ENCODE measurements at regions not wholly inside any gene's neighbourhood (a gene's known extent, or its start where the extent isn't known, plus 50 kb on each side); places are given as distances from the start of the nearest gene placed in this dataset.
"Not testable (repeated sequence)": the region's sequence is repeated elsewhere in the genome, so short reads cannot be mapped to it uniquely, and the experiment has no call there.

- intact Hi-C loops (cut with micrococcal nuclease): no loop called here
- ATAC-seq (ENCODE audit: low read depth): no peak
Observed at GRCh38 chr9:10876333-10876732, 263.5 kb upstream of the PTPRD start.

GRCh38 chr9:10890266-10890665 lies 277.5 kb upstream of the PTPRD start:
- H4K20me1 ChIP-seq (ENCODE audit: control insufficient read depth, insufficient read depth, low read length, poor library complexity, severe bottlenecking); H3K4me2 ChIP-seq (replicated peaks; ENCODE audit: low read depth, low read length, poor library complexity, severe bottlenecking); ATAC-seq (ENCODE audit: low read depth); H3K27ac Mint-ChIP-seq; H3K27me3 ChIP-seq (replicated peaks in 1 of 4; ENCODE audit: control extremely low read depth in 1 of 4, control insufficient read depth in 3 of 4, insufficient read depth in 4 of 4, low read length in 3 of 4); H3K36me3 ChIP-seq (replicated peaks in 1 of 2; ENCODE audit: control extremely low read depth in 1 of 2, control insufficient read depth in 1 of 2, extremely low read depth in 1 of 2, insufficient read depth in 2 of 2, low read length in 1 of 2); H3K9ac ChIP-seq (ENCODE audit: low read length); H3K9me3 Mint-ChIP-seq (ENCODE audit: insufficient read depth); H3K9me3 ChIP-seq (ENCODE audit: control extremely low read depth in 1 of 3, control insufficient read depth in 2 of 3, insufficient read depth in 1 of 3, low read length in 2 of 3); H3K4me1 ChIP-seq (ENCODE audit: control insufficient read depth in 2 of 2, insufficient read depth in 2 of 2, low read length in 2 of 2); intact Hi-C loops (cut with micrococcal nuclease); H3K79me2 ChIP-seq (ENCODE audit: control insufficient read depth, insufficient read depth, low read length); CTCF ChIA-PET; POLR2A ChIA-PET; H3K4me3 ChIP-seq (ENCODE audit: control extremely low read depth in 1 of 5, extremely low read depth in 1 of 5, insufficient read depth in 1 of 5, low read depth in 2 of 5, low read length in 4 of 5); H2AFZ ChIP-seq (ENCODE audit: insufficient read depth, low read depth, low read length, poor library complexity, severe bottlenecking); DNase-seq; H3K27me3 Mint-ChIP-seq; H3K4me1 Mint-ChIP-seq; H3K27ac ChIP-seq (ENCODE audit: low read length in 2 of 2); H3K4me3 Mint-ChIP-seq: not testable (repeated sequence)
- WGBS (ENCODE audit: insufficient coverage): 84% methylated on average over 4 of the region's 5 CpGs

More at GRCh38 chr9:10876333-10876732, 263.5 kb upstream of the PTPRD start:
- H3K27ac ChIP-seq (ENCODE audit: low read length in 2 of 2): no peak overlapping the region
- POLR2A ChIA-PET: no interaction called here
- H3K27me3 ChIP-seq (replicated peaks in 1 of 4; ENCODE audit: control extremely low read depth in 1 of 4, control insufficient read depth in 3 of 4, insufficient read depth in 4 of 4, low read length in 3 of 4): no peaks in the 10 kb centered on the region
- no peak overlapping the region for H3K9ac ChIP-seq (ENCODE audit: low read length)
- H3K4me3 Mint-ChIP-seq: no peak overlapping the region
- H2AFZ ChIP-seq (ENCODE audit: insufficient read depth, low read depth, low read length, poor library complexity, severe bottlenecking): no peak overlapping the region
- no peaks in the 10 kb centered on the region for H4K20me1 ChIP-seq (ENCODE audit: control insufficient read depth, insufficient read depth, low read length, poor library complexity, severe bottlenecking)
- WGBS (ENCODE audit: insufficient coverage): no CpG with 5 or more reads among the region's 2 CpGs
- no peak for DNase-seq
- no peaks in the 10 kb centered on the region for H3K4me1 Mint-ChIP-seq
- no peak overlapping the region for H3K27ac Mint-ChIP-seq
- H3K4me3 ChIP-seq (ENCODE audit: control extremely low read depth in 1 of 5, extremely low read depth in 1 of 5, insufficient read depth in 1 of 5, low read depth in 2 of 5, low read length in 4 of 5): no peak overlapping the region
- H3K9me3 Mint-ChIP-seq (ENCODE audit: insufficient read depth): peaks cover 3% of the 10 kb centered on the region
- no peaks in the 10 kb centered on the region for H3K36me3 ChIP-seq (replicated peaks in 1 of 2; ENCODE audit: control extremely low read depth in 1 of 2, control insufficient read depth in 1 of 2, extremely low read depth in 1 of 2, insufficient read depth in 2 of 2, low read length in 1 of 2)
- no peak for TF ChIP-seq EZH2 (IDR thresholded peaks at IDR 0.05; ENCODE audit: borderline replicate concordance, insufficient read depth, low read depth, low read length, poor library complexity, severe bottlenecking)
- TF ChIP-seq CTCF (IDR thresholded peaks at IDR 0.05): no peak
- H3K79me2 ChIP-seq (ENCODE audit: control insufficient read depth, insufficient read depth, low read length): no peaks in the 10 kb centered on the region
- no peak overlapping the region for H3K4me2 ChIP-seq (replicated peaks; ENCODE audit: low read depth, low read length, poor library complexity, severe bottlenecking)
- no peaks in the 10 kb centered on the region for H3K27me3 Mint-ChIP-seq
- no peaks in the 10 kb centered on the region for H3K4me1 ChIP-seq (ENCODE audit: control insufficient read depth in 2 of 2, insufficient read depth in 2 of 2, low read length in 2 of 2)
- peaks cover 0 to 4% (median 0%) of the 10 kb centered on the region in 3 donors for H3K9me3 ChIP-seq (ENCODE audit: control extremely low read depth in 1 of 3, control insufficient read depth in 2 of 3, insufficient read depth in 1 of 3, low read length in 2 of 3)
- CTCF ChIA-PET: no interaction called here

All from B cell (primary cell).